HG03139 (cell line): ENCODE measurements at regions not wholly inside any gene's neighbourhood (a gene's known extent, or its start where the extent isn't known, plus 50 kb on each side); places are given as distances from the start of the nearest gene placed in this dataset.

ENCODE experiments used
- ATAC-seq: cut with Tn5 transposase; IDR thresholded peaks from one replicate; pipeline ENCODE4 v1.9.1; 2021; ENCODE audit not compliant: unreplicated experiment

DNA sequence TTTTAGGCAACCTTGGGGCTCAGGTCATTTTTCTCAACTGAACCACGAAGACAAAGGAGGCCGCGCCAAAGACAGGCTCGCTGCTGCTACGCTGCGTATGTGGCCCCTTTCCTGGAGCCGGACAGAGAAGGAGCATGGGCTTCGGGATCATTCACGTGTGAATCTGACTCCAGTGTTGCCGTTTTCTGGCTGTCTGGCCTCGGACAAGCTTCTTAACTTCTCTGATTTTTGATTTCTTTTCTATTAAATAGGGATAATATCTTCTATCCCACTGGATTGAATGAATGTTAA is 50.8 kb upstream of the ZNF366 start:
- ATAC-seq = no peak

DNA sequence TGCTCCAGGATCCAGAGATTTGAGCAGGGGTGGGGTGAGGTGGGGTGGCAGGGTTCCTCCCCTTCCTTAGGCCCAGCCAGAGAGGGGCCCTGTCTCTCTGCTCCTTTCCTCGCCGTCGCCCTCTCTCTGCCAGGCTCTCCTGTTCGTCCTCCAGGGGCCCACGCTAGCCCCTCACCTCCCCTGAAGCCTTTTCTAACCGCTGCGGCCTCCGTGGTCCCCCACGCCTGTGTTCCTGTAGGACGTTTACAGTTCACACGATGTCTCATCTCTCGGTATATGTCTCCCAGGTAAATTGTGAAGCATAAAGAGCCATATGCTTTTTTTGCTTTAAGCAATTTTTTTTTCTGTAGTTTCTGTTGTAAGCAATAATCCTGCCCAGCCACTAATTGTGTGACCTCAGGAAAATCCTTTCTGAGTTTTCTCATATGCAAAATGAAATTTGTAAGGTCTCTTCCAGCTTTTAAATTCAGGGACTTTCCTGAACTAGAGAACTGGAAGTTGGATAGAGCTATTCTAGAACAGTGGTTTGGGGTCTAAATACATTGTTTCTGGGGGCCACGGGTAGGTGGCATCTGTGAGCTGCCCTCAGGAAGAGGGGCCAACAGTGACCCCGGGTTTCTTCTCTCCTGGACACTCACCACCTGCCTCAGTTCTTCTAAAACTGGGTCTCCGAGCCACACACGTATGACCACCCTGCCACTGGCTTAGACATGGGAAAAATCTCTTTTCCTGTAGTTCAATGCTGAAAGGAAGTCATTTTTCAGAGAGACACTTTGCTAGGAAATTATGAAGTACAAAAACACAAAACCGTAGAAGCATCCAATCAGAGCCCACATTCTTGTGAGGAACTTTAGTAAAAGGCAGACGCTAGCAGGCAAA is 50.2 kb upstream of the ZNF366 start:
- ATAC-seq = peak; percentile 8
